HG03196 (cell line): ENCODE measurements at regions not wholly inside any gene's neighbourhood (a gene's known extent, or its start where the extent isn't known, plus 50 kb on each side); places are given as distances from the start of the nearest gene placed in this dataset.

ENCODE experiments used
- ATAC-seq: cut with Tn5 transposase; IDR thresholded peaks from one replicate; pipeline ENCODE4 v1.9.1; 2021; ENCODE audit not compliant: unreplicated experiment

DNA sequence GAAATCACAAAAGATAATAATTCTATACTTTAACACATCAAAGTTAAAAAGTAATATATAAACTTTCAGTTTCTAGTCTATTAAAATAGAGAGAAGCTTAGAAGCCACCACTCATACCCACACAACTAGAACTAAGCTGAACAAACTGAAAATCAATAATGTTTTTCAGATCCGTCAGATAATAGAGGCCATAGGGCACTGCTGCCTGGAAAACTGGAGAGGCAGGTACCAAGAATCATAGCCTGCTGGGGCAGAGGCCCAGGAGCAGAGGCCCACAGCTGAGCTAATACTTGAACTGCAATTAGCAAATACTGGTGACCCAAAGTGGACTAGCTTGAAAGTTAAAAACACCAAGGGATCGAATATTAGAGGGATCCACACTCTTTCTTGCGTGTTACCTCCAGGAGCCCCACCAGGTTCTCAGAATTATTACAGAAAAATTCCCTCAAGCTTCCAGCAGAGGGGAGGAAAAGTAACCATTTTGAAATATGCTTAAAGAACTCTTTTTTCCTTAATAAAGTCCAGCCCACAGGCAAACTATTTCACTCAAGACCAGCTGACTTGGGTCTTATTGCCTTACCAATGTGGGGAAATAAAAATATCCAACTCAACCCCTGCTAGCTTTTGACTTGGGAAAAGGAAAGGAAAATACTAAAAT is 774.1 kb upstream of the IGFBP3 start:
- ATAC-seq: no peak

DNA sequence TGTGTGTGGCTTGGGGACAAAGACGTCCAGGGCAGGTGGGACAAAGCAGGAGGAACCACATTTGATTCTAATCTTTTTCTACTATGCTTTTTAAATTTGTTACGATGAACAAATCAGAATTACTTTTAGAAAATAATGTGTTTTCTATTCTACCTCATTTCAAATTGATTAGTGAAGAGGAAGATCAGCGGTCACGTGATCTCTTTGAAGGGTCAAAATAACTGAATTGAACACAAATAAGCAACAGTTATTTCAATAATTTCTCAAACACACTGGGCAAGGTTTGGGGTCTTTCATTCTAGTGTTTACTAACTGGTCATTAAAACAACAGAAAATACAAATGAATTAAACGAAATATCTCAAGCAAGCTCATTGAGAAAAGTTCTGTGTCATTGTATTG is 773.0 kb upstream of the IGFBP3 start:
- no peak for ATAC-seq

DNA sequence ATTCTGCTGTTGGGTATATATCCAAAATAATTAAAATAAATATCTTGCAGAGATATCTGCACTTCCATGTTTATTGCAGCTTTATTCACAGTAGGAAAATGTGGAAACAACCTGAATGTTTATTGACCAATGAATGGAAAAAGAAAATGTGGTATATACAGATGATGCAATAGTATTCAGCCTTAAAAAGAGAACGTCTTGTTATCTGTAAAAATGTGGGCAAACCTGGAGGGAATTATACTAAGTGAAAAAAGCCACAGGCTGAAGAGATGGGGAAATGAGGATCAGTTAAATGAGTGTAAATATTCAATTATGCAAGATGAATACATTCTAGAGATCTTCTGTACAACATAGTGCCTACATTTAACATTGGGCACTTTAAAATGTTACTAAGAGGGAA is 766.1 kb upstream of the IGFBP3 start:
- ATAC-seq: no peak

DNA sequence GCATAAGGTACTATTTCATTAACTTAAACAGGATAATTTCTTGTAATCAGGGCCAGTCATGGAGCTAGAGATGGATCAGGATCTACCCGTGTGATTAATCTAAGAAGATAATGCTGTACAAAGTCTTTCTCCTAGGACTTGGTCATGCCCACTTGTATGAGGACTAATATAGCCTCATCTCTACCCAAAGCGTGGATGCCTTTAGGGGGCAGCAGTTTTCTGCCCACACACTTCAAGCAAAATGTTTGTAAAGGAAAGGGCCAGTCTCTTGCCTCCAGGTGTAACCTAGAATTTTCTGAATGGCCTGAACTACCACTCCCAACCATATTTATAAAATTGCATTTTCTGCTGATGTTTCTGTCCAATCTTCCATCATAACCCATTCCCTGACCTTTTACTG is 764.0 kb upstream of the IGFBP3 start:
- ATAC-seq: no peak

DNA sequence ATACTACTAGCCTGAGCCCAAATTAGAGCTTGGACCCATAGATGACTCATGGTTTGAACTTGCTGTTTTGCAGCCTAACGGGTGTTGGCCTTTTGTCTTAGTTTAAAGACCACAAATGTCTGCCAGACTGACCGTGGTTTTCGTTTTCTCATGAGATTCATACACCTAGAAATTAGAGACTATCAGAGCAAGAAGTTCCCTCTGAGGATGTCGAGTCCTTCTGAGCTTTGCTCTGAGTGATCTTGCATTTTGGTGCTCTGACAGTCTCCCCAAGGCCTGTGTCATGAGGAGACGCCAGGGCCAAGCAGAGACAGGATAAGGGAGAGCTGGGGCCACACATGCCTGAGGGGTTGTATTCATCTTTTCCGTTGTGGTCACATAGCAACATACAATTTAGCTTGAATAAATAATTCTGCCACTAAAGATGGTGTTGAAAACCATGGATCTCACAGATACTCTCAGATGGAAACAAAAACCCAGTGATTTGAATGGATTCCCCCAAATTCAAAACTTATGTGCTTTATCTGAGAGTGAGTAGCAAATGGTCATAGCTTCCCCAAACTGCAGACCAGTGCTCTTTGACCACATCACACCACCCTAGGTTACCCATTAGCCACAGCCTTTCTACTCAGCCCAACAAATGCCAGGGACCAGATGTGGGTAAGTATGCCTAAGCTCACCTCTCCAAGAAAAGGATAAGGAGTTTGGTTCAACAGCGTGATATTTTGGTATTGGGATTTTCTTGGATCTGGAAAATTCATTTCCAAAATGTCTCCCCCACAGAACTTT is 762.0 kb upstream of the IGFBP3 start:
- no peak for ATAC-seq

DNA sequence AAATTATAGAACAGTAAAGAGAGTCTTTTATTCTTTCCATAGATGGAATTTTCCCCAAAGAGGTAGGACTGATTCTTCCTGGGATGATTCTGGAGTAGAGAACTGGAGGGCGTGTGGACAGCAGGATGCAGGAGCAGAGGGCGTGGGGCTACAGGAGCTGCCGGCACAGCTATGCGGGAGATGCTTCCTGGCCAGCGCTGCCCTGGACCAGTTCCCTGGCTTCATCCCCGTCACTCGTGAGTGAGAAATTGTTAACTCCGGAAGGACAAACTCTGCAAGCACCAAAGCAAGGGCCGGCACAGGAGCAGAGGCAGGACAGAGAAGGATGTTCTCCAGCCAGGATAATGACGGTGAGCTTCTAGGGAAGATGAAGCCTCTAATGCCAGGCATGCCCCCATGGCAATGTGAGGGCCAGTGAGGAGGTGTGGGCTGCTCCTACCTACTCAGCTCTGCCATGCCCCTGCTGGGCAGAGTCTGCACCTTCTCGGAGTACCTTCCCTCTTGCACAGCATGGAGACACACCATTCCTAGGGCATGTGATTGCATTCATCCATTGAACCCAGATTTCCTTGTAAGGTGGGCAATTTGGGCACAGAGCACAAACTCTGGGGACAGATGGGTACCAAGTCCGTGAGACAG is 760.9 kb upstream of the IGFBP3 start:
- ATAC-seq: no peak

DNA sequence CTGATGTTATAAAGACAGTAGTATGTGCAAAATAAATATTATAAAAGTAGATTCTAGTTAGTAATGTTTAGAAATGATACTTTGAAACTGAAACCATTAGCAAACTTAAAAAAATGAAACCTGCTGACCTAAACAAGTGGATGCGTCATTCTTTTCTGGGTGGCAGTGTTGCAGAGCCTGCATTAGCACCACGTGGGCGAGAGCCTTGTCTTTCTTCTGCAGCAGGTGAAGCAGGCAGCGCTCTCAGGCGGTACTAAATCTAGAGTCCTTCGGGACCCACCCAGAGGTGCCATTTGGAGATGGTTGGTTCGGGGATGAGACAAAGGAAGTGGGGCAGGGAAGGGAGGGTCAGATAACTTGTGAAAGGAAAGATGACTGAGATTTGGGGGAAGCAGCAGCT is 759.1 kb upstream of the IGFBP3 start:
- ATAC-seq: no peak

DNA sequence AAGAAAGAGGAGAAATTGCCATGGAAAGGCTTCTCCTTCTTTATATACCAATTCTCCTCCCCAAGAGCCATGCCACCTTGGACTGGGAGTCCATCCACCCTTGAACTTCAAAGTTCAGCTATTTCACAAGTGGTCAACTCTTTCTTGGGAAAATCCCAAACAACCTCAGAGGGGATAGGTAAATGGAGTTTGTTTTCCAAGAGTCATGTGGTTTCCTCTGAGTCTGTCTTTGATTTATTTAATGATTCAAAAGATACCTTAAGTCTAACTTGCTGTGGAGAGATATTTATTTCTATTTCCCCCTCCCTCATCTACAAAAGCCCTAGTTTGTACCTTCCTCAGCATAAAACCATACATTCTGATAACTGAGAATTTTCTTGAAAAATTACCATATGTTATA is 758.6 kb upstream of the IGFBP3 start:
- ATAC-seq: no peak

DNA sequence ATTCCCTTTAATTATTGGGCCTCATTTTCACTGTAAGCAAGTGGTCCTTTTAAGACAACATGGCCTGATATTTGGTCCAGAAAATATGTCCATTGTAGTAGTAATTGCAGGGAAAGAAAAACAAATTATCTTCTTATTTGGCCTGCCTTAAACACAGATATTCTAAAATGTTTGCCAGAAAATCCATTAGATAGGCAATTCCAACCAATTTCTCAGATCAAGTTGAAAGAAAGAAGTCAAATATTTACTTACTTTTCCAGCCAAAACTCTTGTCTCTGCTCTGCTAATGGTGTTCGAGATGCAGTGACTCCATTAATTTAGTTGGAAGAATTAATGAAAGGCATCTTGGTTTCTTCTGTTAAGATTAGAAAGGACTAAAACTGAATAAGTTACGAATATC is 757.3 kb upstream of the IGFBP3 start:
- ATAC-seq: no peak

DNA sequence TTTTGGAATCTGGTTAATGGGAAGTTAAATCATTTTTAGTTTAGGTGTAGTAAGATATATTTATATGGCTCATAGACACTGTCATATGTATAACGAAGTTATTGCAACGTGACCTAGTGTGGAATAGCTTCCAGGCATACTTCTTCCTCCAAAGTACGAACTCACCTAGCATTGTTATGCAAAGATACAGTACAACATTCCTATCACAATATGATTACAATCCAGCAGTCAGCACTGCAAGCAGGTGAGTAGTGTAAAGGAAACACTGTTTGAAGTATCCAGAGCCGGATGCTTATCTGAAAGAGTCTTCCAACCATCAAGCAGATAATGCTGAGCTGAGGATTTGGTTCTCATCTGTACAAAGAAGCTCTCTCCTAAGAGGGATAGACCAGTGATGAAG is 754.4 kb upstream of the IGFBP3 start:
- ATAC-seq: no peak

DNA sequence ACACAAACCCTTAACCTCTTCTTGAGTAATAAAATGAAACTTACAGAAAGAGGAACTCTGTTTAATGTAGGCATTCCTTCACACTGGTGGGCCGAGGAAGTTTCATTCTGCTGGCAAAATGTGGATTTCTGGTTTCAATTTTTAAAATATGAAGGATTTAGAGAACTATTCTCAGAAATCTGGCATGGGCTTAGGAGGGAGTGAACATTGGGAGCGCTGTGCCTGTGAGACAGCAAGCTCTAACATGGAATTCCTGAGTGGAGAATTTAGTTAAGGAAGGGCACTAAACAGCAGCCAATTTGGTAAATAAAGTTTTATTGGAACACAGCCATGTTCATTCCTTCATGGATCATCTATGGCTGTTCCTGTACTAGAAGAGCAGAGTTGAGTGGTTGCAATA is 751.8 kb upstream of the IGFBP3 start:
- no peak for ATAC-seq

DNA sequence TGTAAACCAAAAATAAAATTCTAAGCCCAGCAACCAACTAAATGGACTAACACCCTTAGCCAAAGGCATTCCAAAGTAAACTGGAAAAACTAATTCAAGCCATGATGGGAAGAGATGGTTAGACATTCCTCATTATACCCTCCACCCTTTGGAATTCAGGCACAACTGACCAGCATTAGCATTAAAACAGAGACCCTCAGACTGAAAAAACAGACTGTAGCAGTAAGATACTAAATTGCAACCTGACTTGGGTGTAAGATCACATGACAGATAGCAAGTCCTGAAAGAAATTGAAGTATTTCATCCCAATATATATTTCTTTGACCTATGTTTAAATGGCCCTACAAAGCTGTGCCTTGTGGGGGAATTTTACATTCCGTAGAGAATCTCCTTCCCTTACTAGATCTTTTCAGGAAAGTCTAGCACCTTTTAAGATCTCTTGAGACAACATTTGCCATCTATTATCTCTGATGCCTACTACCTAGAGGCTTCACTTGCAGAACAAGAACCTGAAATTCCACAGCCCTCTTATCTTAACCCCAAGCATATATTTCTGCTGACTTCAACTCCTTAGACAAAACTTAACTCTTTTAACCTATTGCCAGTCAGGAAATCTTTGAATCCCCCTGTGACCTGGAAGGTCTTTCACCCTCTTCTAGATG is 750.2 kb upstream of the IGFBP3 start:
- no peak for ATAC-seq

DNA sequence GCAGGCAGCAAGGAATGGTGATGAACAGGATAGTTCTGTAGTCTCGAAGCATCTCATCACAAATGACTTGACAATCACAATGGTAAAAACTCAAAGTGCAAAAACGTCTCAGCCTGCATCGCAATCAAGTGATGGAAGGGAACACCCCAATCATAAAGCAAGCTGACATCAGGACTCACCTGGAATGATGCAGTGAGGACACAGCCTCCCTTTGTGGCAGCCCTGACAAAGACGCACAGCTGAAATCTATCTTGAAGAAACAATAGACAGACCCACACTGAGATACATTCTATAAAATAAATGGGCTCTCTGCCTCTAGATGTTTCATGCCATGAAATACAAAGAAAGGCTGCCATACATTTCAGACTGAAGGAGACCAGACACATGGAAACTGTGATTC is 748.0 kb upstream of the IGFBP3 start:
- ATAC-seq: no peak

DNA sequence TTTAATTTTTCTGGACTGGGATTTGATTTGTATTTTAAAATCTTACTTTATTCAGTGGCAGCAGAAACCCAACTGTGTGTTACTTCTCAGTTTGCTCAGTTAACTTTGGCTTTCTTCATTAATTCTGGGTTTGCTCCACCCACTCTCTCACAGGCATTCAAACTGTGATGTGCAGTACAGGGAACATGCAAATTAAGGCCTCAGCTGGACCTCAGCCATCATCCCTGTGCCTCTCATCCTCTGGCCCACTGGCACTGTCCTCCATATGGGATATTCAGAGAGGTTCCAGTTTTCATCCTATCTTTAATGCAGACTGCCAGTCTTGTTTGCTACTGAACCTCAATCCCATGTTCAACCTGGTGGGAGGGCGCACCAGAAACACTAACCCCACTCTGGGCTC is 743.4 kb upstream of the IGFBP3 start:
- ATAC-seq: no peak

DNA sequence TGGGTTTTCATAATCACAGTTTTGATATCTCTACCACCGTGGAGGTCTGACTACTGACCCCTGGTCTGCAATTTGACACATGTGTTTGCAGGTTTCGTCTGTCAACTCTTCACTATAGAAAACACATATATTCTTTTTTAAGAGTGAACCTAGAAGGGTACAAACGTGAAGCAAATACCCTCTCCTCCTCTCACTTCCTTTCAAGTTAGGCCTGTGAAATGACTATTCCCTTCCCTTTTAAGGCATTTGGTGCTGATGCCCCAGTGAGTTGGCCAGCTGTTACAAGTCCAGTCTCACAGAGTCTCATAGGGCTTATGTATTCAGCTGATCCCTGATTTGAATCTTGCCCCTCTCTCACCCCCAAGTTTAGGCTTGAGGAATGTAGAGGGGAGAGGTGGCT is 742.0 kb upstream of the IGFBP3 start:
- ATAC-seq: no peak

DNA sequence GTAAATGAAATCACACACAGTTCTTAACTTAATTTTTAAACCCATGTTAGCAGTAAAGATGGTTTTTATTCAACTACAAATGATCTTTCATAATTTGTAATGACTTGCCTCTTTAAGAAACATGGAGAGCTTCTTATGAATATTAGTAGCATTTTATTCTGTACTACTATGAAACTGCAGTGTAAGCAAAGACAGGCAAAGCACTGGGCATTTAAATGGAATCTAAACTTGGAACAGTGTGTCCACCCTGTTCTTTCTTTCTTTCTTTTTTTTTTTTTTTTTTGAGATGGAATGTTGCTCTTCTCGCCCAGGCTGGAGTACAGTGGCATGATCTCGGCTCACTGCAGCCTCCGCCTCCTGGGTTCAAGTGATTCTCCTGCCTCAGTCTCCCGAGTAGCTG is 740.4 kb upstream of the IGFBP3 start:
- ATAC-seq: no peak

DNA sequence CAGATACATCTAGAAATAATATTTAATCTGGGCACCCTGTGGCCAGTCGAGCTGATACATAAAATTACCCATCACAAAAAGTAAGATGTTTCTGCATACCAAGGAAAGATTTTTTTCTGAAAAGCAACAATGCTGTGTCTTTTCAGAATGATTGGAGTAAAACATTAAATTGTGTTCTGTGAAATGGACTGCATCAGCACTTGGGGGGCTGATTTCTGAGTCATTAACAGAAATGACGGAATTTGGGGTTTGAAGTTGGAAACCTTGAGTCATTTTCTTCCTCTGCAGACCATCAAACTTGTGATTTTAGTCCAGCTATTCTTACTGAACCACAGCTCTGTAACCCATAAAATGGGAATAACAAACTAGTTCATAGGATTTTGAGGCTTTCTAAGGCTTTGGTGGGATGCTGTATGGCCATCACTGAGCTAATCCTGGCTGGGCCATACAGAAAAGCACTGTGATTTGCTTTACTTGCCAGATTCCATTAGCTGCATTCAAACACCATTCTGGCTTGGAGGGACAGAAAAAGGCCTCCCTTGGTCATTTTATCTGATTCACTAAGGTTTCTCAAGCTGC is 739.4 kb upstream of the IGFBP3 start:
- no peak for ATAC-seq

DNA sequence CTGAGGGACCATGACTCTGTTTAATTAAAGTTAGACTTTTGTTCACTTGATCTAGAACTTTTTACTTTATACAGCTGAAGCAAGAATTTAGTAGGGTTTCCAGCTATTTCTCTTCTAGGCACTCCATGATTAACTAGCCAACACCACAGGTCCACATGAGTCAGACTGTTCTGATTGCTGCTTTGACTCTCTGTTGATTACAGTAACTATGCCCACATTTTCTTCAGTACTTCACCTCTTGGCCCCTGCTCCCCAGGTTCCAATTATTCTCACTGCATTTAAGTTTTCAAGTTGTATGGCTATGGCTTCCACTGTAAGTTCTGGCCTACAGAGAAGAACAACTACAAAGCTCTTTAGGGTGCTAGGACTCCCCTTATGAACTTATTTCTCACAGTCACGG is 737.2 kb upstream of the IGFBP3 start:
- no peak for ATAC-seq

DNA sequence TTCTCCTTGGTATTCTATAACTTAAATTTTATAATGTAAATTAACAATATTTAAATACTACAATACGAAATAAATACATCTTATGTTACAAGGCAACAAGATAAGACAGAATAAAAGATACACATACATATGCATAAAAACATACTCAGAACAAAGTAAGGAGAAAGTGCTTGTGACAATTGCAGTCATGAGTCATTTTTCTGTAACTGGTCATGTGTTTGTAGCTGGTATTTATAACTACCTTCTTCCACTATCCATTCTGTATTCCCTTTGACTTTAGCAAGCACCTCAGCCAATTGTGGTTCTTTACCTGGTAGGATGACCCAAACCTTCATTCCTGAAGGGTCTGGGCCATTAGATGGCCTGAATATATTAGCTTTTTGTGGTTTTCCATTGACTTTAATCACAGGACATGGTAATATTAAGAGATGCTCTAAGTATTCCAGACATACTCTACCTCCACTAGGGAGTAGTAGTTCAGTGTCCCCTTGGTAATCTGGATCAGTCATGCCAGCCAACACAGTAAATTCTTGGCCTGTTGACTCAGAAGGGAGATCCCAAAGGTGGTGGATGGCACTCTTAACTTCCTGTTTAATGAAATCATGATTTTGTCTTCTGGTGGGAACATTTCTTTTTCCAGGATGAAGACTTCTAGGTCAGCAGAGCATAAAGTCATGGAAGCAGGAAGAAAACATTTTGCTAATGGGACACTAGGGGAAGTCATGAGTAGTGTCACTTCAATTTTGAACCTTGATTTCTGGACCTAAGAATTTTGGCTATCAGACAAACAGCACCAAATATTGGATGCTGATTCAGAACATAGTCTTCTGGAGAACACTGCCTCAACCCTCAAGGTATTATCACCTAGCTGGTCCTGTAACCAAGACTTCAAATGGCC is 733.7 kb upstream of the IGFBP3 start:
- ATAC-seq: no peak

DNA sequence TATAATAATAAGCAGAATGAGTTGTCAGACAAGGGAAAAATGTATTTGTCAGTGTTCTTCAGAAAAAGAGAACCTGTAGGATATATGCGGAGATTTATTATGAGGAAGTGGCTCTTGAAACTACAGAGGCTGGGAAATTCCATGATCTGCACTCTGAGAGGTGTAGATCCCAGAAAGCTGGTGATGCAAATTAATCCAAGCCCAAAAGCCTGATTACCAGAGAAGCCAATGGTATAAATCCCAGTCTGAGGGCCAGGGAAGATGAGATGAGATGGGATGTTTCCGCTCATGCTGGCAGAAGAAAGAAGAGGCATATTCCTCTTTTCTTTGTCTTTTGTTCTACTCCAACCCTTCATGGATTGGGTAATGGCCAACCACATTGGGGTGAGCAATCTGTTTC is 732.8 kb upstream of the IGFBP3 start:
- no peak for ATAC-seq

DNA sequence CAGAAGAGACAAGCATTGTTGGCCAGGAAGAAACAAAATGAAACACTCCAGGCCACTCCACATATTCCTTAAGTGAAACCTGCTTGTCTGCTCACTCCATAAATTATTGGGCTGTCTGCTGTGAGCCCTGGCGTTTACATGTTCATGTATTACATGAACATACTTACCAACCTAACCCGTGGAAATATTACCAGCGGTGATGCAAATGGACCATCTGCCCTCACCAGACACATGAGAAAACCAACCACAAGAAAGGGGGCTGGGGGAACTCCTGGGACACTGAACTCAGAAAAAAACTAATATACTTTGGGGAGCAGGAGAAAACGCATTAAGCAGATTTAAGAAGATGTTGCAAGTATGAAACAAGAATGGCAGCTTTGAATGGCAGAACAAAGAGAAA is 731.2 kb upstream of the IGFBP3 start:
- ATAC-seq: no peak
